GM12865 (cell line): ENCODE measurements at regions not wholly inside any gene's neighbourhood (a gene's known extent, or its start where the extent isn't known, plus 50 kb on each side); places are given as distances from the start of the nearest gene placed in this dataset.

Experiments used
- DNase-seq: peaks from one replicate; pipeline ENCODE4 v3.0.0; 2010; ENCODE audit warnings: low read depth
- H3K4me3 ChIP-seq: 2 replicates; pipeline ENCODE4 v1.5.1; 2011; ENCODE audit warnings: mild to moderate bottlenecking, low read depth, low read length, control low read depth
- CTCF ChIP-seq: IDR thresholded peaks from 2 replicates; pipeline ENCODE4 v1.5.1; 2011; ENCODE audit warnings: low read length, control low read depth, low read depth, inconsistent platforms; ENCODE audit not compliant: insufficient read depth; ENCODE audit errors: missing control alignments

DNA sequence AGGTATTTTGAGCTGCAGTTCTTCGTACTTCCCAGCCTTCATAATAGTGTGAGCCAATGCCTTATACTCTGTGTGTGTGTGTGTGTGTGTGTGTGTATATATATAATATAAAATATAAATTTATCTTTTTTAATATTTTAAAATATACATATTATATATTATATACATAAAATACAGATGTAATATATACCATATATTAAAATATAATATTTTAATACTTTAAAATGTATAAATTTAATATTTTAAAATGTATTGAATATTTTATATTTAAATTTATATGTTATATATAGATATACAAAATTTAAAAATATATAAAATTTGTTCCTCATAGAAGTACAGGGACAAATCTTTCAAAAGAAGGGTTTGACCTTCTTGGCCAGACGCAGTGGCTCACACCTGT, 53.7 kb upstream of the CARD18 start:
- TF ChIP-seq CTCF: no peak

GRCh38 chr11:105192115-105192514, 52.5 kb upstream of the CARD18 start:
- no peak overlapping the region for H3K4me3 ChIP-seq
- DNase-seq: no peak
- no peak for TF ChIP-seq CTCF

More for the DNA sequence above, 53.7 kb upstream of the CARD18 start:
- no peak overlapping the region for H3K4me3 ChIP-seq
- DNase-seq: no peak

DNA sequence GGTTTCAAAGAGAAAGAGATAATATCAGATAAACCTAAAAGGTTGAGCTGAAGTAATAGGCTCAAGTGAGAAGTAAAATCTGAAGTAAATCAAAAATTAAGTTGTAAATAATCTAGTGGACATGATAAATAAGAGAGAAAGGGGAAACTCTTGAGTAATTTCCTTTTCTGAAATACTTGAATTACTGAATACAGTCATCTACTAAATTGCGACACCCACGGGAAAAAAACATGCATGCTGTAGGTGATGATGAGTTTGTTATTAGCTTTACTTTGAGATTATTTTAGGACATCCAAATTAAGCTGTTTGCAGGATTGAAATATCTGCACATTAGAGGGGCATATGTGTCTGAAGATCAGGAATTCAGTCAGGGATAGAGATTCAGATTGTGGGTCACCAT, 50.0 kb upstream of the CARD18 start:
- TF ChIP-seq CTCF: no peak
- DNase-seq: no peak
- no peak overlapping the region for H3K4me3 ChIP-seq
